8988T (cell line): ENCODE measurements at regions not wholly inside any gene's neighbourhood (a gene's known extent, or its start where the extent isn't known, plus 50 kb on each side); places are given as distances from the start of the nearest gene placed in this dataset.

Experiments used
- DNase-seq: peaks from one replicate; pipeline ENCODE4 v3.0.0; 2011

DNA sequence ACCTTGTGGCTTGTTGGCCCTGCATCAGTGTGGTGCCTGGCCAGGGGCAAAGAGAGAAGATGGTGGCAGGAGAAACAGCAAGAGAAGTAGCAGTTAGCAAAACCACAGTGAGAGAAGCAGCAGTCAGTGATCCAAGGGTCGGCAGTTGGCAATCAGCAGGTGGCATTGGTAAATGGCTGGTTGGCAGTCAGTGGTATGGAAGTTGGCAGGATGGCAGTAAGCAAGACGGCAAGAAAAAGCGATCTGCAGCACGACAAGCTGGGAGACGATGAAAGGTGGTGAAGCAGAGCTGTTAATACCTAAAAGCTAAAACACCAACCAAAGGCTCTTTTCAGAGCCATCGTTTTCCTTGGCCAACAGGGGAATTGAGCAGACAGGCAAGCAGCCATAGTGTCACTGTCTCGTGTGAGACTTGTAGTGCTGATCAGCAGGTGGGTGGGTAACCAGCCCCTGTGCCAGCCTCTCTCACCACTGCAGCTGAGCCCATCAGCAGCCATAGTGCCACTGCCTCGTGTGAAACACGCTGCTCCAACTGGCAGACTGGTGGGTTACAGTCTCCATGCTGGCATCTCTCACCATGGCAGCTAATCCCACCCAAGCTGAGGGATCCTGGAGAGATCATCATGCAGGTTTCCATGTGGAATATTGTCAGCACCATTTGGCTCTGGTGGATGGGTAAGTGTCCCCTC, 2078.4 kb downstream of the PCDH7 start:
- no peak for DNase-seq

- DNase-seq: no peak
These were observed 2104.2 kb downstream of the PCDH7 start for GRCh38 chr4:32824336-32824735.

- no peak for DNase-seq
These were observed 2106.0 kb downstream of the PCDH7 start for GRCh38 chr4:32826169-32826568.

DNA sequence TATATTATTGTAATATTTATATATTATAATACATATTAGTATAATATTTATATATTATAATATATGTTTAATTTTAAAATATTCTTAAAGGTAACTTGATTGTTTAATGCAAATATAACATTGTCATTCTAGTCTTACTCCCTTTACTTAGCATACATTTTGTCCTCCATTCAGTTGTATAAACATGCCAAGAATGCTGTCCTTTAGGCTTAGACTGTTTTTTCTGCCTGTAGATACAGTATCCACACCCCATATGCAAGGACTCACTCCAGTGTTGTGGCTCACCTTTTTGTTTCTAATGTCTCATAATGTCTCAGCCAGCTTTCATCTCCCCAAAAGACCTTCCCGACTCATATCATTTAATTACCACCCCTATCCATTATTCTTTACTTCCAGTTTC, 2110.0 kb downstream of the PCDH7 start:
- no peak for DNase-seq

DNA sequence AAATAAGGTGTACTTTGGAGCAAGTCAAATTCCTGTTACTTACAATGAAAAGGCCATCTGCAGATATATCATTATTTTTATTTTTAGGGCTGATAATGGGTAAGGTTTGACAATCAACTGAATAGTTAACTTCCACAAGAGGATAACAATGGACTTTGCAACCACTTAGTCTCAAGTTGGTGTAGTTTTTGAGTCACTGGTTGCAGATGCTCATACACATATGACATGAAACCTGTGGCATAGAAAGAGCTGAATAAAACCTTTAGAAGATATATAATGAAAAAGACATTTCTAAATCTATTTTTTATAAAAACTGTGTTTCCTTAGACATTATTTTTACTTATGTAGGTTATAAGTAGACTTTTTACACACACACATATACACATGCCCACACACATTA, 2110.9 kb downstream of the PCDH7 start:
- DNase-seq: no peak

DNA sequence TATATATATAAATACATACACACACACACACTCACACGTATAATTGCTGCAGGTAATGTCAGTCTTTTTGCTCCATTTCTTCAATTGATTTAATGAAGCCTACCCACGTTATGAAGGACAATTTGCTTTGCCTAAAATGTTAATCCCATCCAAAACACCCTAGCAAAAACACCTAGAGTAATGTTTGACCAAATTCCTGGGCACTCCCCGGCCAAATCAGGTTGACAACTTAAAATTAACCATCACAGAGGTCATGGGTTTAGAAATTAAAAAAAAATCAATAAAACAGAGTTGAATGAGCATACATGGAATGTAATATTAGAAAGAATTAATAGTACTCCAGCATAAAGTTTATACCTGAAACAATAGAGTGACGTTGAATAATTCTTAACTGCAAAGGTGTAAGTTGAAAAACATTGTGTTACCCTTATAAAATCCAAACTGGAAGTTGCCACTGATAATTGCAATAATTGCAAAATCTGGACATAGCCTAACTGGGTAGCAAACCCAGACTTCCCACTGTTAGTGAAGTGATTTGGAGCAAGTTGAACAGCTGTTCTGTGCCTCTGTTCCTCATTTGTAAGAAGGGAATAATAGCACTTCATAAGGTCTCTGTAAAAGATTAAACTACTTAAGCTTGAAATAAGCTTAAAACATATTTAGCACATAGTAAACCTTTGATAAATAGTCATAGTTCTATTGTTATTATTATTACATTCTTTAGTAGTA, 2120.5 kb downstream of the PCDH7 start:
- no peak for DNase-seq

GRCh38 chr4:32841217-32841616, 2121.0 kb downstream of the PCDH7 start:
- no peak for DNase-seq

DNA sequence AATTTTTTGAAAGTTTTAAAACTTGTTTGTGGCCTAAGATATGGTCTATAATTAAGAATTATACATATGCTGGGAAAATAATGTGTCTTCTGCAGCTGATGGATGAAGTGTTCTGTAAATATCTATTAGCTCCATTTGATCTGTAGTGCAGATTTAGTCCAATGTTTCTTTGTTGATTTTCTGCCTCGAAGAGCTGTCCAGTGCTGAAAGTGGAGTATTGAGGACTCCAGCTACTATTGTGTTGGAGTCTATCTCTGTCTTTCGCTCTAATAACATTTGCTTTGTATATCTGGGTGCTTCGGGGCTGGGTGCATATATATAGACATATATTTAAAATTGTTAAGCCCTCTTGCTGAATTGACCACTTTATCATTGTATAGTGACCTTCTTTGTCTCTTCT, 2127.3 kb downstream of the PCDH7 start:
- DNase-seq: no peak

GRCh38 chr4:32855622-32856021, 2135.5 kb downstream of the PCDH7 start:
- no peak for DNase-seq

DNA sequence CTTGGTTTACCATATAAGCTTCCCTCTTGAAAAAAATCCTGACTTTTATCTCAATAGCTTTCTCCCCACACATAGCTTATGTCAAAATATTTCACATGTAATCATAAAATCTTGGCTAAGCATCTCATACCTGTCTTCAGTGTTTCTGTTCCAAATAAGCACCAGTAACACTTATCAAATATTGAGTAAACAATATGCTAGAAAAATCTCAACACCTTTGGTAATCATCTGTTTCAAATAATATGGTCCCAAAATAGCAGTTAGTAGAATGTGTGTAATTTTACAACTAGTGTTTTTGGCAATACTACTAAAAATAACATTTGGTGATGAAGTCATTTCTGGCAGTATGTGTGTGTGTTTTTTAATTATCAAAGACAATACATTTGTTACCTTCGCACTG, 2138.2 kb downstream of the PCDH7 start:
- DNase-seq: no peak

- no peak for DNase-seq
These were observed 2138.8 kb downstream of the PCDH7 start for GRCh38 chr4:32858971-32859370.

- no peak for DNase-seq
These were observed 2144.7 kb downstream of the PCDH7 start for GRCh38 chr4:32864713-32865351.

DNA sequence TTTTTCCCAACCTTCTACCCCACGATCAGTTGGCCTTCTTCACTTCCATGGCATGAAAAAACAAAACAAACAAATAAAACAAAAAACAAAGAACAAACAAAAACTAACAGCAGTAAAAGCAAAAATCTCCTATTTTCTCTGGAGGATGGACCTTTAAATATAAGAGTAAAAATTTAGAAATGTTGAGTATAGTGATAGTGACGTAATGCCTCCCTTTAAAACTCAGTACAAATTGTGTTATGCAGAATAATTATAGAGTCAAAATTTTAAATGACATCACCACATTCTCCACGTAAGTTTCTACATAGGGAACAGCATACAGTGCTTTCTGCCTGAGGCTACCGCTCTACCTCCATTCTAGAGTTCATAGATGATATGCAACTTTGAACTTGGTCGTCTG, 2156.4 kb downstream of the PCDH7 start:
- no peak for DNase-seq

DNA sequence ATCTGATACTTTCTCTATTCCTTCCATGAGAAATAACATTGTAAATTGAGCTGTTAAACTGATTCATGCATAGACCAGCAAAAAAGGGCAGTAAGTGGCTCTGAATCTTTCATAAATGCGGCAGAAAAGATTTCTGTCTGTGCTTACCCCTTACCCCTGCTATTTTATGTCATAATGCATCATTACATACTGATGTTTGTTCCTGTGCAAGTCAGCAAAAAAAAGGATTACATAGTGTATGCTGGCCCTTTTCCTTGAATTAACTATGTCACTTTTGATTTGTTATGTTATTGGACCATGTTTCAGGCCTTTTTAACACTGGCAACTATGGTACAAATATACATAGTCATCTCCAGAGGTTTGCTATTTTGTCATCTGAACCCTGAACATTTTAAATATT, 2159.7 kb downstream of the PCDH7 start:
- DNase-seq: no peak

DNA sequence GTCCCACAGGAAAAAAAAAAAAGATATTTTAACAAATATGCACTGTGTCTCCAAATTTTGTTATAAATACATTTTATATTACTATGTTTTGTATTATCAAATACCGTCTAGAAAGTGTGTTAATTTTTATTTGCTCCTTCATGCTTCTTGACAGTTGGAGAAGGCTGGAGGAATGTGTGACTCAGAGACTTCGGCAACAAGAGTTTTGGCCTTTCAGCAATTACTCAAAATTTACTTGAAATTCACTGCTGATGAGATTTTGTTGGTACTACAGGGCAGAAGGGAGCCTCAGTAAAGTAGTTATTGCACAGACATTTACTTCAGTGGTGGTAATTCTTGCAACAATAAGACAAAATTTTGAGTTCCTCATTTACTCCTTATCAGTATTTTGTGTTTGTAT, 2164.0 kb downstream of the PCDH7 start:
- no peak for DNase-seq

DNA sequence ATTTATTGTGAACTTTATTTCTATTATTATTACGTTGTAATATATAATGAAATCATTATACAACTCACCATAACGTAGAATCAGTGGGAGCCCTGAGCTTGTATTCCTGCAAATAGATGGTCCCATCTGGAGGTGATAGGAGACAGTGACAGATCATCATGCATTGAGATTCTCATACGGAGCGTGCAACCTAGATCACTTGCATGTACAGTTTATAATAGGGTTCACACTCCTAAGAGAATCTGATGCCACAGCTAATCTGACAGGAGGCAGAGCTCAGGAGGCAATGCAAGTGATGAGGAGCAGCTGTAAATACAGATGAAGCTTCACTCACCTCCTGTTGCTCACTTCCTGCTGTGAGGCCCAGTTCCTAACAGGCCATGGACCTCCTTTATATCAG, 2170.2 kb downstream of the PCDH7 start:
- DNase-seq: no peak

GRCh38 chr4:32909053-32909452, 2188.9 kb downstream of the PCDH7 start:
- DNase-seq: no peak

- DNase-seq: no peak
These were observed 2189.6 kb downstream of the PCDH7 start for GRCh38 chr4:32909736-32910135.

GRCh38 chr4:32917586-32917985, 2197.4 kb downstream of the PCDH7 start:
- DNase-seq: no peak

DNA sequence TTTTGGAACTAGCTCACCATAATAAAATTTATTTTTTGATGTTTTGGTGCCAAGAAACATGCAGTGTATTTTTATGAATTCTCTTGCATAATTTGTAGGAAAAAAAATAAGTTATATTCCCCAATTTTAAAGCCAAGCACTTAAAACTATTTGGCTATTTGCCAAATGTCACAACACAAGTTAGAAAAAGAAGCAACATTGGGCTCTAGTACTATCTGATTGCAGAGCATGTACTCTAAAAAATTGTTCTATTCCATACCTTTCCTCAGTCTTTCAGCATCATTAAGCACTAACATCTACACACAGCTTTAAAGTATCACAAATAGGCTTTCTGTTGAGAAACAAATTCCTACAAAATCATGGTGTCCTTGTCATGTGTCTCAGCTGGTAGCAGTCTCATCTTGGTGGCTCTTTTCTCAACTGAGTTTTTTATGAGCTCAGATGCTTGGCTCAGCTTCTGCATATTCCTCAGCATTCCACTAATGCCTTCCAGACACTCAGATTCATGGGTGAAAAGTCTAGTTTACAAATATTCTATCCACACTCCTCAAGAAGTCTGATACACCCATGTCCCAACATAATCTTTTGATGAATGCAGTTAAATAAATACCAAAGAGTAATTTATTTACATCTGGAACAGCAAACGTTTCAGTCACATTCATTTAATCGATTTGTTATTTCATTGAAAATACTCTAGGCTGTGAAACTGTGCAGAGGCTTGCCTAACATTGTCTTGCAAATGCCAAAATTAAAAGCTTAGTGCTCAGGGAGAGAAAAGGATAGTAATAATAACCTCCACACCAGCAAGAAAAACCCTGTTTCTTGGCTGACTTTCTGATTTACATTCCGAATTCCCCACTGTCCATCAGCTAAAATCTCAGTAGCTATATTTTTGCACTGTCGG, 2209.9 kb downstream of the PCDH7 start:
- DNase-seq: no peak

GRCh38 chr4:32930700-32931099, 2210.5 kb downstream of the PCDH7 start:
- no peak for DNase-seq

- DNase-seq: no peak
These were observed 2211.3 kb downstream of the PCDH7 start for GRCh38 chr4:32931475-32931874.

DNA sequence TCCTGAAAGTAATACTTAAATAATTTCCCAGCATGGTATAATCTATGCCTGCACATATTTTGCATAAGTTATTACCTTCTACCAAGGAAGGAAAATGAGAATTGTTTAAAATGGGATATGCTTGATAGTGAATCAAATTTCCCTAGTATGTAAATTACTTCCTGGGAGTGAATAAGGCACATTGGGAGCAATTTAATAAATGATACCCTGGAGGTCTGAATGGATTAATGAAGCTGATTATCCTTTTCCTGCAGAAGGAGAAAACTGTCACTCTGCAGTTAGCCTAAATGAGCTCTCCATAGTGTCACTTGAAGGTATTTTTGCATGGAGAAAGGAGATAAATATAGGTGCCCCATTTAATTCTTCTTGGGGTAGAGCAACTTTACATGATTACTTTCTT, 2212.0 kb downstream of the PCDH7 start:
- no peak for DNase-seq
